ENCODE measurements at regions not wholly inside any gene's neighbourhood (a gene's known extent, or its start where the extent isn't known, plus 50 kb on each side); places are given as distances from the start of the nearest gene placed in this dataset.

- DNase-seq (ENCODE audit: low read depth), result no peak
- TF ChIP-seq, protein P1, sequence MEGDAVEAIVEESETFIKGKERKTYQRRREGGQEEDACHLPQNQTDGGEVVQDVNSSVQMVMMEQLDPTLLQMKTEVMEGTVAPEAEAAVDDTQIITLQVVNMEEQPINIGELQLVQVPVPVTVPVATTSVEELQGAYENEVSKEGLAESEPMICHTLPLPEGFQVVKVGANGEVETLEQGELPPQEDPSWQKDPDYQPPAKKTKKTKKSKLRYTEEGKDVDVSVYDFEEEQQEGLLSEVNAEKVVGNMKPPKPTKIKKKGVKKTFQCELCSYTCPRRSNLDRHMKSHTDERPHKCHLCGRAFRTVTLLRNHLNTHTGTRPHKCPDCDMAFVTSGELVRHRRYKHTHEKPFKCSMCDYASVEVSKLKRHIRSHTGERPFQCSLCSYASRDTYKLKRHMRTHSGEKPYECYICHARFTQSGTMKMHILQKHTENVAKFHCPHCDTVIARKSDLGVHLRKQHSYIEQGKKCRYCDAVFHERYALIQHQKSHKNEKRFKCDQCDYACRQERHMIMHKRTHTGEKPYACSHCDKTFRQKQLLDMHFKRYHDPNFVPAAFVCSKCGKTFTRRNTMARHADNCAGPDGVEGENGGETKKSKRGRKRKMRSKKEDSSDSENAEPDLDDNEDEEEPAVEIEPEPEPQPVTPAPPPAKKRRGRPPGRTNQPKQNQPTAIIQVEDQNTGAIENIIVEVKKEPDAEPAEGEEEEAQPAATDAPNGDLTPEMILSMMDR (IDR thresholded peaks at IDR 0.05; ENCODE audit: low read depth, low read length), result no peak
- H3K4me3 ChIP-seq (ENCODE audit: low read depth, low read length), result no peak overlapping the region
Measured at GRCh38 chr14:85399186-85399585, 130.8 kb upstream of the FLRT2 start.

- H3K4me3 ChIP-seq (ENCODE audit: low read depth, low read length), result no peak overlapping the region
- no peak for DNase-seq (ENCODE audit: low read depth)
- TF ChIP-seq, protein P1 (IDR thresholded peaks at IDR 0.05; ENCODE audit: low read depth, low read length), result no peak
- TF ChIP-seq POLR2A (IDR thresholded peaks at IDR 0.05; ENCODE audit: extremely low read depth, insufficient read length) (no peak), MAX (IDR thresholded peaks at IDR 0.05; ENCODE audit: low read depth, low read length) (no peak), MYC (IDR thresholded peaks at IDR 0.05; ENCODE audit: low read depth, low read length) (no peak)
Measured at GRCh38 chr14:85400678-85401077, 129.3 kb upstream of the FLRT2 start.

GRCh38 chr14:85401384-85401783 lies 128.6 kb upstream of the FLRT2 start:
- DNase-seq (ENCODE audit: low read depth), result no peak
- H3K4me3 ChIP-seq (ENCODE audit: low read depth, low read length), result no peak overlapping the region
- TF ChIP-seq, protein P1 (IDR thresholded peaks at IDR 0.05; ENCODE audit: low read depth, low read length), result no peak

- TF ChIP-seq MYC (IDR thresholded peaks at IDR 0.05; ENCODE audit: low read depth, low read length) (no peak), POLR2A (IDR thresholded peaks at IDR 0.05; ENCODE audit: extremely low read depth, insufficient read length) (no peak), MAX (IDR thresholded peaks at IDR 0.05; ENCODE audit: low read depth, low read length) (no peak)
- TF ChIP-seq, protein P1 (IDR thresholded peaks at IDR 0.05; ENCODE audit: low read depth, low read length), result no peak
- DNase-seq (ENCODE audit: low read depth), result no peak
- no peak overlapping the region for H3K4me3 ChIP-seq (ENCODE audit: low read depth, low read length)
Measured at GRCh38 chr14:85402569-85403162, 127.3 kb upstream of the FLRT2 start.

- no peak for TF ChIP-seq POLR2A (IDR thresholded peaks at IDR 0.05; ENCODE audit: extremely low read depth, insufficient read length)
- H3K4me3 ChIP-seq (ENCODE audit: low read depth, low read length), result no peak overlapping the region
- DNase-seq (ENCODE audit: low read depth), result no peak
Measured at GRCh38 chr14:85409481-85410210, 120.3 kb upstream of the FLRT2 start.

DNA sequence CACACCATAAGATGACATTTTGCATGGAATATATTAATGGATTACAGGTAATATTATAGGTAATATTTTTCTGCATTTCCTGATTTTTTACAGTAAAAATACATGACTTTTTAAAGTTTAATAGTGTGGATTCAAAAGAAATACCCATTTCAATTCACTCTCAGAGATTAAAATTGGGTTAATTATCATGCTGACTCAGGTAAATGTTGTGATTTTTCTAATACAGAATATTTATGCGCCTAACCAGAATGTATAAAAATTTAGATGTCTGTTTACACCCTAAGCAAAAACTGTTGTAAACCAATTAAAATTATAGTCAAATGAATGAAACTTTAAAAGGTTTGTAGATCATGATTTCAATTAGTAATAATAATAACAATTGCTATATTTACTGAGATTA lies 117.2 kb upstream of the FLRT2 start:
- TF ChIP-seq MAX (IDR thresholded peaks at IDR 0.05; ENCODE audit: low read depth, low read length) (no peak), POLR2A (IDR thresholded peaks at IDR 0.05; ENCODE audit: extremely low read depth, insufficient read length) (no peak), MYC (IDR thresholded peaks at IDR 0.05; ENCODE audit: low read depth, low read length) (no peak)
- TF ChIP-seq, protein P1 (IDR thresholded peaks at IDR 0.05; ENCODE audit: low read depth, low read length), result no peak
- no peak for DNase-seq (ENCODE audit: low read depth)

More for the DNA sequence above, 117.2 kb upstream of the FLRT2 start:
- H3K4me3 ChIP-seq (ENCODE audit: low read depth, low read length), result no peak overlapping the region

Data from NB4 (cell line).